ENCODE measurements at regions not wholly inside any gene's neighbourhood (a gene's known extent, or its start where the extent isn't known, plus 50 kb on each side); places are given as distances from the start of the nearest gene placed in this dataset.
"Not testable (repeated sequence)": the region's sequence is repeated elsewhere in the genome, so short reads cannot be mapped to it uniquely, and the experiment has no call there.

DNA sequence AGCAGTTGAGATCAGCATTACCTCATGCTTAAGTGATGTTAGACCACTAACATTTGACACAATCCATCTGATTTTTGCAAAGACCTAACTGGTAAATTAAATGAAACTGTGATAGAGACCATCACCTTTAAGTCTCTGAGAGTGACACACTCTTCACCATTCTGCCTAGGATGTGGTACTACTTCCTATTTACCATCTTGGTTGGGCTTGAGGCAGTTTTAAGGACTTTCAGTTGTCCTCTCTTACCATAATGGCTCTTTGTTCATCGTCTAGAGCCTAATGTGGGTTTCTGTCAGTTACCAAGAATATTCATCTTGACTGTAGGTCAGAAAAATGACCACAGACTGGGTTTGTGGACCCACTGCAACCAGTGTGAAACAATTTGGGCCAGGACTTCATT lies 158.1 kb downstream of the CETN3 start:
- no peak for TF ChIP-seq POLR2A (IDR thresholded peaks at IDR 0.05)
- in situ Hi-C loops (cut with MboI; ENCODE audit: low pct_ligation_motif_present in 1 of 4, low pct_unique_long_range_greater_than_20kb in 1 of 4, low sequenced_read_pairs in 3 of 4) = loop anchor here in 2 of 4 donors (25.0 kb wide), 1 partner anchor 1539 kb away; no protein-coding TSS in a partner anchor
- no peak overlapping the region for H3K27ac ChIP-seq

GRCh38 chr5:90248640-90249039 lies 160.9 kb downstream of the CETN3 start:
- no peak for TF ChIP-seq POLR2AphosphoS5 (IDR thresholded peaks at IDR 0.05)
- 71% methylated on average over 1 of the region's 1 CpG; no CpG with 5 or more reads in 1 of the 2 donors for WGBS, 2 donors (ENCODE audit: low coverage in 1 of 2)
- DNase-seq = no peak
- H3K36me3 ChIP-seq = no peaks in the 10 kb centered on the region
- H3K27me3 ChIP-seq = no peaks in the 10 kb centered on the region
- no peak overlapping the region for H3K4me3 ChIP-seq
- in situ Hi-C loops (cut with MboI; ENCODE audit: low pct_ligation_motif_present in 1 of 4, low pct_unique_long_range_greater_than_20kb in 1 of 4, low sequenced_read_pairs in 3 of 4) (no loop called here), intact Hi-C loops (cut with DNase I; ENCODE audit: low total_unique reads) (no loop called here)
- H3K9me3 ChIP-seq = no peaks in the 10 kb centered on the region
- no peak overlapping the region for H3K27ac ChIP-seq
- H3K4me1 ChIP-seq = no peaks in the 10 kb centered on the region

More for the DNA sequence above, 158.1 kb downstream of the CETN3 start:
- H3K4me3 ChIP-seq = no peak overlapping the region
- intact Hi-C loops (cut with DNase I; ENCODE audit: low total_unique reads) = no loop called here
- H3K4me1 ChIP-seq = no peaks in the 10 kb centered on the region
- WGBS, 2 donors (ENCODE audit: low coverage in 1 of 2) = 76% methylated on average over 1 of the region's 1 CpG; no CpG with 5 or more reads in 1 of the 2 donors
- H3K27me3 ChIP-seq = no peaks in the 10 kb centered on the region
- H3K36me3 ChIP-seq = no peaks in the 10 kb centered on the region
- DNase-seq = no peak
- H3K9me3 ChIP-seq = no peaks in the 10 kb centered on the region

- H3K9me3 ChIP-seq; H3K27ac ChIP-seq; H3K36me3 ChIP-seq; H3K4me1 ChIP-seq; H3K27me3 ChIP-seq; intact Hi-C loops (cut with DNase I; ENCODE audit: low total_unique reads); H3K4me3 ChIP-seq; DNase-seq; in situ Hi-C loops (cut with MboI; ENCODE audit: low pct_ligation_motif_present in 1 of 4, low pct_unique_long_range_greater_than_20kb in 1 of 4, low sequenced_read_pairs in 3 of 4): not testable (repeated sequence)
- 74 to 100% methylated on average over 1 to 3 of the region's 3 CpGs for WGBS, 2 donors (ENCODE audit: low coverage in 1 of 2)
Observed at GRCh38 chr5:90243848-90244247, 165.7 kb downstream of the CETN3 start.

- no peaks in the 10 kb centered on the region for H3K27me3 ChIP-seq
- WGBS, 2 donors (ENCODE audit: low coverage in 1 of 2) = 50 to 64% methylated on average over 3 of the region's 3 CpGs
- no peak for DNase-seq
- H3K27ac ChIP-seq = no peak overlapping the region
- peaks cover 0 to under 1% (median 0%) of the 10 kb centered on the region in 4 donors for H3K4me1 ChIP-seq
- H3K4me3 ChIP-seq = no peak overlapping the region
- intact Hi-C loops (cut with DNase I; ENCODE audit: low total_unique reads) = no loop called here
- in situ Hi-C loops (cut with MboI; ENCODE audit: low pct_ligation_motif_present in 1 of 4, low pct_unique_long_range_greater_than_20kb in 1 of 4, low sequenced_read_pairs in 3 of 4) = no loop called here
- TF ChIP-seq POLR2AphosphoS5 (IDR thresholded peaks at IDR 0.05) (no peak), EP300 (IDR thresholded peaks at IDR 0.05; ENCODE audit: low read depth) (no peak), POLR2A (IDR thresholded peaks at IDR 0.05) (no peak)
- TF ChIP-seq, protein P1, sequence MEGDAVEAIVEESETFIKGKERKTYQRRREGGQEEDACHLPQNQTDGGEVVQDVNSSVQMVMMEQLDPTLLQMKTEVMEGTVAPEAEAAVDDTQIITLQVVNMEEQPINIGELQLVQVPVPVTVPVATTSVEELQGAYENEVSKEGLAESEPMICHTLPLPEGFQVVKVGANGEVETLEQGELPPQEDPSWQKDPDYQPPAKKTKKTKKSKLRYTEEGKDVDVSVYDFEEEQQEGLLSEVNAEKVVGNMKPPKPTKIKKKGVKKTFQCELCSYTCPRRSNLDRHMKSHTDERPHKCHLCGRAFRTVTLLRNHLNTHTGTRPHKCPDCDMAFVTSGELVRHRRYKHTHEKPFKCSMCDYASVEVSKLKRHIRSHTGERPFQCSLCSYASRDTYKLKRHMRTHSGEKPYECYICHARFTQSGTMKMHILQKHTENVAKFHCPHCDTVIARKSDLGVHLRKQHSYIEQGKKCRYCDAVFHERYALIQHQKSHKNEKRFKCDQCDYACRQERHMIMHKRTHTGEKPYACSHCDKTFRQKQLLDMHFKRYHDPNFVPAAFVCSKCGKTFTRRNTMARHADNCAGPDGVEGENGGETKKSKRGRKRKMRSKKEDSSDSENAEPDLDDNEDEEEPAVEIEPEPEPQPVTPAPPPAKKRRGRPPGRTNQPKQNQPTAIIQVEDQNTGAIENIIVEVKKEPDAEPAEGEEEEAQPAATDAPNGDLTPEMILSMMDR (IDR thresholded peaks at IDR 0.05) = no peak
- H3K9me3 ChIP-seq = no peaks in the 10 kb centered on the region
- no peaks in the 10 kb centered on the region for H3K36me3 ChIP-seq
Observed at GRCh38 chr5:90233476-90233875, 176.1 kb downstream of the CETN3 start.

GRCh38 chr5:90231688-90232087 lies 177.9 kb downstream of the CETN3 start:
- H3K27me3 ChIP-seq = no peaks in the 10 kb centered on the region
- no peak overlapping the region for H3K4me3 ChIP-seq
- WGBS, 2 donors (ENCODE audit: low coverage in 1 of 2) = 36 to 38% methylated on average over 4 of the region's 4 CpGs
- H3K9me3 ChIP-seq = no peaks in the 10 kb centered on the region
- H3K36me3 ChIP-seq = no peaks in the 10 kb centered on the region
- no peak for DNase-seq
- no peak overlapping the region for H3K27ac ChIP-seq
- TF ChIP-seq, protein P1 (IDR thresholded peaks at IDR 0.05) = no peak
- TF ChIP-seq POLR2A (IDR thresholded peaks at IDR 0.05) (no peak), POLR2AphosphoS5 (IDR thresholded peaks at IDR 0.05) (no peak), EP300 (IDR thresholded peaks at IDR 0.05; ENCODE audit: low read depth) (no peak)
- intact Hi-C loops (cut with DNase I; ENCODE audit: low total_unique reads) (no loop called here), in situ Hi-C loops (cut with MboI; ENCODE audit: low pct_ligation_motif_present in 1 of 4, low pct_unique_long_range_greater_than_20kb in 1 of 4, low sequenced_read_pairs in 3 of 4) (no loop called here)
- H3K4me1 ChIP-seq = peaks cover 0 to 17% (median 4%) of the 10 kb centered on the region in 4 donors

DNA sequence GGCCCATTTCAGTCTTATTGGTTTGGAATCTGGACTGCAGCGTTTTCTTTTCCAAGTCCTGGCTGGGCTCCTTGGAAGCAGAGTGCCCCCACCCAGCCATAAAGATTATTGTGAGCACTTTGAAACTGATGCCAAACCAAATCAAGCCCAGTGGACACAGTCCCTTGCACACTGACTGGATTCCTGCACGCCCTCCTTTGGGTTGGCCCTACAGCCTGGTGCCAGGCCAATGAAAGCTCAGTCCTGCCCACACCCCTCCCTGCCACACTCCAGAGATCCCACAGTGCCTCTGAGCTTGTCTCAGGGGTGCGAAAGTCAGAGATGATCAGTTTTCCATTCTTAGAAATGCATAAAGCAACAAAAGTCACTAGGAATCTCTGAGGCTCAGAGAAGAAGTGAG lies 181.9 kb downstream of the CETN3 start:
- TF ChIP-seq EP300 (IDR thresholded peaks at IDR 0.05; ENCODE audit: low read depth) (no peak), POLR2A (IDR thresholded peaks at IDR 0.05) (no peak), POLR2AphosphoS5 (IDR thresholded peaks at IDR 0.05) (no peak)
- TF ChIP-seq, protein P1 (IDR thresholded peaks at IDR 0.05) = no peak
- in situ Hi-C loops (cut with MboI; ENCODE audit: low pct_ligation_motif_present in 1 of 4, low pct_unique_long_range_greater_than_20kb in 1 of 4, low sequenced_read_pairs in 3 of 4) = no loop called here
- intact Hi-C loops (cut with DNase I; ENCODE audit: low total_unique reads) = no loop called here
- Histone ChIP-seq H3K27ac (peak overlapping the region; percentile 15 to 67 (median 54)), H3K4me3 (no peak overlapping the region), H3K27me3 (no peaks in the 10 kb centered on the region), H3K36me3 (no peaks in the 10 kb centered on the region), H3K4me1 (peaks cover 0 to 26% (median 9%) of the 10 kb centered on the region in 4 donors), H3K9me3 (no peaks in the 10 kb centered on the region)
- WGBS, 2 donors (ENCODE audit: low coverage in 1 of 2) = 24 to 38% methylated on average over 2 to 3 of the region's 3 CpGs
- DNase-seq = peak; percentile 78
